Uterus (tissue), 3 donors: ENCODE measurements at regions not wholly inside any gene's neighbourhood (a gene's known extent, or its start where the extent isn't known, plus 50 kb on each side); places are given as distances from the start of the nearest gene placed in this dataset.

ENCODE experiments used
- DNase-seq, 2 donors: peaks; one replicate each; pipeline ENCODE4 v3.0.0-alpha.2; 2019 to 2020
- H3K27ac ChIP-seq, 2 donors: fragments of 200-600 bp; sonication (generic); 1 replicate in 1 of 2; 2 replicates in 1 of 2; pipeline ENCODE4 v1.5.1; 2016 to 2018
- H3K27me3 ChIP-seq, 2 donors: fragments of 200-600 bp; sonication (generic); one replicate each; pipeline ENCODE4 v1.5.1; 2018 to 2019; ENCODE audit warnings: control low read depth in 1 of 2
- H3K36me3 ChIP-seq, 2 donors: fragments of 200-600 bp; sonication (generic); one replicate each; pipeline ENCODE4 v1.5.1; 2019; ENCODE audit warnings: control low read depth in 1 of 2
- H3K4me1 ChIP-seq, 2 donors: fragments of 200-600 bp; sonication (generic); one replicate each; pipeline ENCODE4 v1.5.1; 2018 to 2019; ENCODE audit warnings: control low read depth in 1 of 2
- H3K4me3 ChIP-seq, 2 donors: fragments of 200-600 bp; sonication (generic); 1 replicate in 1 of 2; 2 replicates in 1 of 2; pipeline ENCODE4 v1.5.1; 2018 to 2019; ENCODE audit warnings: mild to moderate bottlenecking in 1 of 2
- H3K9me3 ChIP-seq, 2 donors: fragments of 200-600 bp; sonication (generic); one replicate each; pipeline ENCODE4 v1.5.1; 2019; ENCODE audit warnings: control low read depth in 1 of 2
- POLR2A ChIP-seq, 2 donors: fragments of 450-650 bp; IDR thresholded peaks; one replicate each; pipeline ENCODE4 v1.6.1; 2016; ENCODE audit warnings: antibody characterized with exemption in 2 of 2, mild to moderate bottlenecking in 1 of 2, moderate library complexity in 1 of 2
- intact Hi-C: fragments of 100-400 bp; cut with DNase I; formaldehyde crosslinking; loops from one replicate; pipeline ENCODE4 v1.15.1; 2023; ENCODE audit warnings: low total_unique reads
- TF ChIP-seq, protein P1 (sequence below), 4 experiments: fragments of 200-600 bp in 2 of 4; fragments of 450-650 bp in 2 of 4; sonication (generic) in 2 of 4; IDR thresholded peaks; one replicate each; pipeline ENCODE4 v1.5.1; 2016 to 2019; ENCODE audit warnings: antibody characterized with exemption in 4 of 4, mild to moderate bottlenecking in 2 of 4, moderate library complexity in 1 of 4
- donor health status: DM: yes; HTN: yes; CAD: no.

- Histone ChIP-seq H3K4me3 (no peak overlapping the region), H3K4me1 (no peaks in the 10 kb centered on the region), H3K36me3 (no peaks in the 10 kb centered on the region), H3K27me3 (no peaks in the 10 kb centered on the region), H3K9me3 (no peaks in the 10 kb centered on the region), H3K27ac (no peak overlapping the region)
- intact Hi-C loops = no loop called here
- DNase-seq = no peak
- no peak for TF ChIP-seq POLR2A (IDR thresholded peaks at IDR 0.05)
- TF ChIP-seq, protein P1, sequence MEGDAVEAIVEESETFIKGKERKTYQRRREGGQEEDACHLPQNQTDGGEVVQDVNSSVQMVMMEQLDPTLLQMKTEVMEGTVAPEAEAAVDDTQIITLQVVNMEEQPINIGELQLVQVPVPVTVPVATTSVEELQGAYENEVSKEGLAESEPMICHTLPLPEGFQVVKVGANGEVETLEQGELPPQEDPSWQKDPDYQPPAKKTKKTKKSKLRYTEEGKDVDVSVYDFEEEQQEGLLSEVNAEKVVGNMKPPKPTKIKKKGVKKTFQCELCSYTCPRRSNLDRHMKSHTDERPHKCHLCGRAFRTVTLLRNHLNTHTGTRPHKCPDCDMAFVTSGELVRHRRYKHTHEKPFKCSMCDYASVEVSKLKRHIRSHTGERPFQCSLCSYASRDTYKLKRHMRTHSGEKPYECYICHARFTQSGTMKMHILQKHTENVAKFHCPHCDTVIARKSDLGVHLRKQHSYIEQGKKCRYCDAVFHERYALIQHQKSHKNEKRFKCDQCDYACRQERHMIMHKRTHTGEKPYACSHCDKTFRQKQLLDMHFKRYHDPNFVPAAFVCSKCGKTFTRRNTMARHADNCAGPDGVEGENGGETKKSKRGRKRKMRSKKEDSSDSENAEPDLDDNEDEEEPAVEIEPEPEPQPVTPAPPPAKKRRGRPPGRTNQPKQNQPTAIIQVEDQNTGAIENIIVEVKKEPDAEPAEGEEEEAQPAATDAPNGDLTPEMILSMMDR (IDR thresholded peaks at IDR 0.05) = no peak
Measured at GRCh38 chr7:35474100-35474499, 220.2 kb upstream of the TBX20 start.

DNA sequence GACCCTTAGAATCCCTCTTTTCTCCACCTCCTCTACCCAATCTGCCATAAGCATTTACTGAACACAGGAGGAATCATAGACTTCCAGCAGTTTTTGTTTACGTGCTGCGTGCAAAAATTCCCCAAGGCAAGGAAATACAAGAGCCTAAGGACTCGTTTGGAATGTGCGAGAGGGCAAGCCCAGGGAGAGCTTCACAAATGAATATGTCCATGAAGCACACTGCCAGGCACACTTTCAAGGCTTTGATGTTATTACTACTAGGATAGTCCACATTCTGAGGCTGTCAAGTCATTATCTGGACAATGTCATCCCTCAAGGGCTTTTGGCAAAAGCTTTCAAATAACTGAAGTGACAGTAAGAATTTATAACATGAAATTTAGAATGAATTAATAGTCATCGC, 214.7 kb upstream of the TBX20 start:
- TF ChIP-seq, protein P1 (IDR thresholded peaks at IDR 0.05) = no peak
- TF ChIP-seq POLR2A (IDR thresholded peaks at IDR 0.05) = no peak
- intact Hi-C loops = no loop called here
- H3K4me3 ChIP-seq = no peak overlapping the region
- no peaks in the 10 kb centered on the region for H3K36me3 ChIP-seq
- H3K27me3 ChIP-seq = no peaks in the 10 kb centered on the region
- DNase-seq = no peak
- H3K9me3 ChIP-seq = no peaks in the 10 kb centered on the region
- no peak overlapping the region for H3K27ac ChIP-seq
- no peaks in the 10 kb centered on the region for H3K4me1 ChIP-seq

DNA sequence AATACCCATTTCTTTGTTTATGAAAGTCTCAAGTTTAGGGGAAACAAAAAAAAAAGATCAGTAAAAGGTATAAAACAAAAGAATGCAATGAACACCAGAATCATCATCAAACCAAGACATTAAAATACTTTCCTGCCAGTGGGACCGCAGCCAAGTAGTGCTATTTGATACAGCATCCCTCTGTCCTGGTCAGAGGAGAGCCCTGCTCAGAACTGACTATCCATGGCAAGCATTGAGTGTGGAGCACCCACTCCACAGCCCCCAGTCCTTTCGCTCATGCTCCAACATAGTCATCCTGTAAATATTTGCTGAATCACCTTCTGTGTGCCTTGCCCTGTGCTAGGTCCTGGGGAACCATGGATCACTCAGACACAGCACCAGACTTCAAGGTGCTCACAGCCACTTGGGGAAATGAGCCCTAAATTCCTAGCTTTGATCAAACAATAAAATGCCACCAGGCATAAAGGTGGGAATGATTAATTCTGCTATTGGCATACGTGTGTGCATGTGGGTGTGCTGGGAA, 213.6 kb upstream of the TBX20 start:
- H3K27me3 ChIP-seq = no peaks in the 10 kb centered on the region
- TF ChIP-seq, protein P1 (IDR thresholded peaks at IDR 0.05) = no peak
- no peak for TF ChIP-seq POLR2A (IDR thresholded peaks at IDR 0.05)
- intact Hi-C loops = no loop called here
- no peaks in the 10 kb centered on the region for H3K4me1 ChIP-seq
- H3K36me3 ChIP-seq = no peaks in the 10 kb centered on the region
- no peak overlapping the region for H3K4me3 ChIP-seq
- no peak for DNase-seq
- no peak overlapping the region for H3K27ac ChIP-seq
- no peaks in the 10 kb centered on the region for H3K9me3 ChIP-seq

GRCh38 chr7:35465791-35466336, 212.0 kb upstream of the TBX20 start:
- Histone ChIP-seq H3K36me3 (no peaks in the 10 kb centered on the region), H3K27me3 (no peaks in the 10 kb centered on the region), H3K9me3 (no peaks in the 10 kb centered on the region), H3K27ac (no peak overlapping the region), H3K4me1 (no peaks in the 10 kb centered on the region), H3K4me3 (no peak overlapping the region)
- TF ChIP-seq POLR2A (IDR thresholded peaks at IDR 0.05) = no peak
- TF ChIP-seq, protein P1 (IDR thresholded peaks at IDR 0.05) = no peak
- intact Hi-C loops = no loop called here
- DNase-seq = no peak

- Histone ChIP-seq H3K4me3 (no peak overlapping the region), H3K27ac (no peak overlapping the region), H3K27me3 (no peaks in the 10 kb centered on the region), H3K36me3 (no peaks in the 10 kb centered on the region), H3K4me1 (no peaks in the 10 kb centered on the region), H3K9me3 (no peaks in the 10 kb centered on the region)
- intact Hi-C loops = no loop called here
- no peak for DNase-seq
- TF ChIP-seq, protein P1 (IDR thresholded peaks at IDR 0.05) = no peak
- TF ChIP-seq POLR2A (IDR thresholded peaks at IDR 0.05) = no peak
Measured at GRCh38 chr7:35463751-35464150, 209.9 kb upstream of the TBX20 start.
